AG08396 (cell line): ENCODE measurements at regions not wholly inside any gene's neighbourhood (a gene's known extent, or its start where the extent isn't known, plus 50 kb on each side); places are given as distances from the start of the nearest gene placed in this dataset.
"Not testable (repeated sequence)": the region's sequence is repeated elsewhere in the genome, so short reads cannot be mapped to it uniquely, and the experiment has no call there.

Source experiments
- DNase-seq: peaks from one replicate; pipeline ENCODE4 v3.0.0; 2012; ENCODE audit warnings: low spot score, mixed read lengths

GRCh38 chr10:28354511-28354910, 51.6 kb upstream of the MPP7 start:
- DNase-seq = no peak

- no peak for DNase-seq
These were observed 52.5 kb upstream of the MPP7 start for GRCh38 chr10:28355376-28355775.

GRCh38 chr10:28359334-28359733, 56.5 kb upstream of the MPP7 start:
- no peak for DNase-seq

GRCh38 chr10:28360175-28360574, 57.3 kb upstream of the MPP7 start:
- no peak for DNase-seq

- no peak for DNase-seq
These were observed 60.5 kb upstream of the MPP7 start for GRCh38 chr10:28363376-28363775.

GRCh38 chr10:28365840-28366239, 63.0 kb upstream of the MPP7 start:
- no peak for DNase-seq

GRCh38 chr10:28366994-28367393, 64.1 kb upstream of the MPP7 start:
- DNase-seq = no peak

GRCh38 chr10:28367413-28367812, 64.5 kb upstream of the MPP7 start:
- no peak for DNase-seq

- no peak for DNase-seq
These were observed 65.1 kb upstream of the MPP7 start for GRCh38 chr10:28367929-28368484.

GRCh38 chr10:28370107-28370835, 67.4 kb upstream of the MPP7 start:
- no peak for DNase-seq

- DNase-seq = not testable (repeated sequence)
These were observed 68.8 kb upstream of the MPP7 start for GRCh38 chr10:28371638-28372037.

GRCh38 chr10:28374036-28374435, 71.2 kb upstream of the MPP7 start:
- no peak for DNase-seq

GRCh38 chr10:28375399-28376354, 72.8 kb upstream of the MPP7 start:
- peak; percentile 48 for DNase-seq

GRCh38 chr10:28378986-28379585, 76.2 kb upstream of the MPP7 start:
- no peak for DNase-seq

GRCh38 chr10:28381466-28381865, 78.6 kb upstream of the MPP7 start:
- no peak for DNase-seq

- peak; percentile 65 for DNase-seq
These were observed 79.1 kb upstream of the MPP7 start for GRCh38 chr10:28381903-28382347.

GRCh38 chr10:28382525-28383269, 79.8 kb upstream of the MPP7 start:
- DNase-seq = no peak

GRCh38 chr10:28384557-28384956, 81.7 kb upstream of the MPP7 start:
- no peak for DNase-seq

- DNase-seq = no peak
These were observed 83.1 kb upstream of the MPP7 start for GRCh38 chr10:28385748-28386502.

- DNase-seq = no peak
These were observed 83.6 kb upstream of the MPP7 start for GRCh38 chr10:28386503-28386868.

GRCh38 chr10:28387140-28387539, 84.3 kb upstream of the MPP7 start:
- DNase-seq = no peak
